GM19025 (cell line): ENCODE measurements at regions not wholly inside any gene's neighbourhood (a gene's known extent, or its start where the extent isn't known, plus 50 kb on each side); places are given as distances from the start of the nearest gene placed in this dataset.

Source experiments
- ATAC-seq: cut with Tn5 transposase; IDR thresholded peaks from one replicate; pipeline ENCODE4 v1.9.1; 2021; ENCODE audit warnings: mild to moderate bottlenecking, low read depth, moderate library complexity; ENCODE audit not compliant: unreplicated experiment

DNA sequence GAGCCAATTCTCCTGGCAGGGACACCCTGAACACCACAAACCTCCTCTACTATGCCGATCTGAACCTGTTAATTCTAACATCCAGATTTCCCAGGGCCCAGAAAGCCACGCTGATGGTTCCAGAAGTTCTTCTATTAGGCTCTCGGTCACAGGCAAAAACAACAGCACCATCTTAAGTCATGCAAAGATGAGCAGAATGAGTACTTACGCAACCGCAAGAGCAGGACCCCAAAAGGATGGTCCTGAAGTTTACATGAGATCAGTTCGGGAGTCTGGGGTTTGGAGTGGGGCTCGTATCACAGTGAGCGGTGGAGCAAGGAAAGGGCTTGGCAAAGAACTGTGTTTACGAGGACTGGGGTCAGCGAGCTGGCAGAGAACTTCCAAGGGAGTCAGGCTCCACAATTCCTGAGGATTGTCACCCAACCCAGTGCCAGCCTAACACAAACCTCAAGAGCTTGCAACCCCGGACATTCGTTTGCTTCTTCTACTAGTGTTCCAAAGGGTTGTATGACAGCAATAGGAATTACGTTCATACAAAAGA is 532.6 kb downstream of the TNS3 start:
- no peak for ATAC-seq

DNA sequence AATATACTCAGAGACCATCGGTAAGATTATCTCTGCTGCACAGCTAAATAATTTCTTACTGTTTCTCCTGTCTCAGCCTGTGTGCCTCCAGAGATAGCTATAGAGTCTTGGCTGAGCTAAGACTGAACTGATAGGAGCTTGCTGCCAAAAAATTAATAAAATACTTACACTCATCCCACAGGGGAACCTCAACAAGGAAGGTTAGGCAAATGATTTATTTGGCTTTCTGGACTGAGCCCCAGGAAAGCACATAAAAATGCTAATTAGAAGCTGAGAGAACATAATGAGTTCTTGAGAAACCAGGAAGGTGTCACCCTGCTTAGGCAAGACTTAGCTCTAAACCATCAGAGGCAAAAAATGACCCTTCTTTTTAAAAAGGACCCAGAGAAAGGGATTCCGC is 534.5 kb downstream of the TNS3 start:
- no peak for ATAC-seq

DNA sequence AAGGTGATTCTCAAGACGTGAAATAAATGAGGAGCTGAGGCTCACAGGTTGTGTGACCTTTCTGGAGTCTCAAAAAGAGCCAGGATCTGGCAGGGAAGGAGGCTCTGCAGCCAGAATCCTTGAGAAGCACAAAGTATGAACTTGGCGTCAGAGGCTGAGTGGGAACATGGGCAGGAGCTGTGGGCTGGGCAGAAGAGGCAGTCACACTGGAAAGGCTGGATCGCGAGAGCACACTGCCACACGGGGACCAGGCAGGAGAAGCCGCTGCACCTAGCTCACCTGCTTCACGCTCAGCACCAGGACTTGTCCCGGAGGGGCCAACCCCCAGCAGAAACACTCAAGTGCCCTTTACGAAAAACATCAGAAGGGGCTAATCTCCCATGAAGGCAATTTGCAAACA is 535.0 kb downstream of the TNS3 start:
- ATAC-seq = no peak

DNA sequence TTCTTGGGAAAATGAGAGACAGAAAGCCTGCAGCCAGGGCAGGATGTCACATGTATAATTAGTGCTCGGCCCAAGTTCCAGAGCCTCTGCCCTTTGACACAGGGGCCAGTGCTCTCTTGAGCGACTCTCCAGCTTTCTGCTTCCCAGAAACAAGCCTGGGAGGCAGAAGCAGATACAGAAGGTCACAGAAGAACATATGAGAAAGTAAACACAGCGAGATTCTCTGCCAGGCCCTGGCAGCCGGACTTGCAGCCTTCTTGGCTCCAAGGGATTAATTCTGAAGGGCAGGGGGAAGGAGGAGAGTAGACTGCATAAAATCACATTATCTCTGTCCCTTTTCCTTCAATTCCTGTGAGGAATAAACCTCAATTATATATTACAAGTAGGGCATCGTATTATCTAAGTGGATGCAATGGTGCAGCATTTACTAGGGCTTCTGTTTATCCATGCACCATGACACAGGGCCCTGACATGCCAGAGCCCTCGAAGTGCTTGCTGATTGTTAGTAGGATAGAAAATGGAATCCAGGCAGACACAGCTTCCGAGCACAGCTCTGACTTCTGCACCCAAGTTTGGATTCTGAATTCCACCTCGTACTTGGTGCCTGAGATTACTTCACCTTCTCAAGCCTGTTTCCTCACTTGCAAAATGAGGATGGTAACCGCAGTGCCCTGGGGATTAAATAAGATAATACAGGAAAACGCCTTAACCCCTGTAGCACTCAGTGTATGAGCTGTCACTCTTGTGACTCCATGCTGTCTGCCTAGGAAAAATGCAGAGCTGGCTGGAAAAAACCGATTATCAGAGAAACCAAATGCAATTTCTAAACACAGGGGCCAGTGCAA is 536.5 kb downstream of the TNS3 start:
- ATAC-seq = no peak

DNA sequence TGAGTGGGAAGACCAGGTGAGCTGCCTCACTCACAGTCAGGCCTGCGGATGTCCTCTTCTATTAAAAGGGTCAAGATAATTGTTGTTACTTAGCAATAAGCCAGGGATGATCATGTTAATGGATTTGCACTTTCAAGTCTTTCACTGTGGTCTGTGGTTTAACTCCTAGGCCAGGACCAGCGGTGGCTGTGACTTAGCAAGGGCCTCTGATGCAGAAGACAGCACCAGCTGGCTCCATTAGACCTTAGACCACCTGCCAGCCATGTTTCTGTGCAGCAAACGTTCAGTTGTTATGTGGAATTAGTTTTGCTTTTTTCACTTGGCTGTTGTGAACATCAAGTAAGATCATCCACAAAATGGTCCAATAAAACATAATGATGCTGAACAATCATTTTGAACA is 537.3 kb downstream of the TNS3 start:
- ATAC-seq = no peak

DNA sequence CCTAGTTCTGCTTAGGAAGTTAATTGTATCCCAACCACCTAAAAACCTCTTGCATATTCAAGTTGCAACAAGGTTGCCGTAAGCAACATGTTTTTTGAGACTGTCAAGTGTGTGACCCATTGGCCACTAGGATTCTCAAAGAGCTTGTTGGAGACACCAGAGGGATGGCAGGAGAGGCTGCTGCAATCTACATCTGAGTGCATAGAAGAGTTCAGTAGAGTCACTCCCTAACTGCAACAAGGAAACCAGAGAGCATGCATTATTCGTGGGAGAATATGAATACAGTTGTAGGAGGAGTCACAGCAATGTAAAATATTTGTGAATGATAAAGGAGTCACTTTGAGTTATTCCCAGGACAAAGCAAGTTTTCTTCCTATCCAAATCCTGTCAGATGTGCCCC is 538.6 kb downstream of the TNS3 start:
- no peak for ATAC-seq

DNA sequence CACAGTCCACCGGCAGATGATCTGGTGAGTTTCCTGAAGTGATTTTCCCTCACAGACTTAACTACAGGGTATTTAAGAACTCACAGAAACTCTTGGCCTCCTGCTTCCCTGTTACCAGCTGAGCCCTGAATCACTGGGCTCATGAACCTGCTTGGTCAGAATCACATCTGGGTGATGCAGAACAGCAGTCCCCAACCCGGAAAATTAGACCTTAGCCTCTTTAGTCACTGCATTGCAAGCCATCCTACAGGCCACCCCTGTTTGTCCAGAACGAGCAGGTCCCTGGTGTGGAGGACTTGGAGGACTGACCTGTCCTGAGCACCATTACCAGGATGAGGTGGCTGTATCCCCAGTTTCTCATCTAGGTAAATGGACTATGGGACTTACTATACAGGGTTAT is 539.2 kb downstream of the TNS3 start:
- ATAC-seq = no peak

DNA sequence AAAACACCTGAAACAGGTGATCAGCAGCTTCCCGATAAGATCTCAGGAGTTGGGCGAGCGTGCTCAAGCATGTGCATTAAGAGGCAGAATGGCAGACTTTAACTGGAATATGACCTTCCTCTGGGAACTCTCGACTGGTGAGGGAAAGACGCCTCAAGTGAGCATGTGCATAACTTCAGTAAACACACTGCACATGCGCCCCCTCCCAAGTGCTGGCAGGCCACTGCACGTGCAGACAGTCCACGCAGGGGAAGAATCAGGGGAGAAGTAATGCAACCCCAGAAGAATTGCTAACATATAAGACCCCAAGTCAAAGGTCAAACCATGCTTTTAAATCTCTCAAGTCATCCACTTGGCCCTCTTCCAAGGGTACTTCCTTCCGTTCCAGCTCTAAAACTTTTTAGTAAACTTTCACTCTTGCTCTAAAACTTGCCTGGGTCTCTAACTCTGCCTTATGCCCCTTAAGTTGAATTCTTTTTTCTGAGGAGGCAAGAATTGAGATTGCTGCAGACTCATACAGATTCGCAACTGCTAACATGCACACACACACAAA is 541.0 kb downstream of the TNS3 start:
- no peak for ATAC-seq

DNA sequence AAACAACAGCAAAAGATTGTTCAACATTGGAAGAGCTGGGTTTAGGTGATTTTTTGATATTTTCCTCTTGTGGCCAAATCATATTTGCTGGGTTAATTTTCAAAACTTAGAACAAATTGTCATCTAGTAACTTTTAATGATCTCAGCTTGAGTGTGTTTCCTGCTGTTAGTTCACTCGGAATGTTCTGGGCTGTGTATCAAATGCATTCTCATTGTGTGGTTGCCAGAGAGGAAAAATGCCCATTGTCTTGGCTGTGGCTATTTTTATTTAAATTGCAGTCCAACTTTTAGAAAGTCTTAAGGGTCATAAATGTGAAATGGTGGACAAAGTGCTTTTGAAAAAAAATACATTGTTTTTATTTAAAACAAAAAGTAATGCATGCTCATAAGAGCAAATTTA is 542.0 kb downstream of the TNS3 start:
- ATAC-seq = no peak

DNA sequence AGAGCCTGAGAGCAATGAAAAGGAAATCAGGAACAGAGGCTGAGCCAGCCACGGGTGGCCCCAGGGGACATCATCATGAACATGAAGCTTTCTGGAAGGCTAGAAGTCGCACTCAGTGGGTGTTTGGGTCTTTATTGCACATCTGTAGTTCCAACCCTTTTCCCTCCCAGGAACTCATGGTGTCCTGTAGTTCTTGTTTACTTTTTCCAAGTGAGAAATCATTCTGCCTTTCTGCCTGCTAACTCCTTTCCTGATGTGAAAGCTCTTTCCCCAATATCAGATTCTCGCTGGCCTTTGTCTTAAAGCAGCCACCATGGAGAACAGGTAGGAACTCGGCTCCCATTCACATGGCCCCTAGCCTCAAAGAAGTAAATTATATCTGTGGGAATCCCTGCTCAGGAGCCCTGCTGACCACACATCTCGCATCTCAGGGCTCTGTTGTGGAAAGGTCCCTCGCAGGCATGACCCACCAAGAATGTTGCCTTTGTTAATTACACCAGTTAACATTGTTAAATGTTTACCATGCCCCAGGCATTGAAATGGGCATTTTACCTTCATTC is 542.7 kb downstream of the TNS3 start:
- no peak for ATAC-seq

DNA sequence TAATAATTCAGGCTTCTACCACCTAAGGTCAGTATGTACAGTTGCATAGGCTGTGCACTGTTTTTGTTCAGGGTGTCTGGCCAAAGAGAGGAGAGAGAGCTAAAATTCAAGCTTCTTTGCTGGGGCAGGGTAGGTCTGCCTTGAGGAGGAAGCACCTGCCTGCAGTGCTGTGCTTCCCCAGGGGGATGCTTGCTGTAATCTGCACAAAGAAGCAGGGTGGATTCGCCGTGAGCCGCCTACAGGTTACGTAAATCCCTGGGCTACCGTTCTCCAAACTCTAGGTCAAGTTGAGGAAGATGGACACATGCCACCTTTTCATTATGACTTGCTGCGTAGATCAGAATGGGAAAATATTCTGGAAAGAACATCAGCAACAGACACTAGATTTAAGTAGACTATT is 543.3 kb downstream of the TNS3 start:
- no peak for ATAC-seq

DNA sequence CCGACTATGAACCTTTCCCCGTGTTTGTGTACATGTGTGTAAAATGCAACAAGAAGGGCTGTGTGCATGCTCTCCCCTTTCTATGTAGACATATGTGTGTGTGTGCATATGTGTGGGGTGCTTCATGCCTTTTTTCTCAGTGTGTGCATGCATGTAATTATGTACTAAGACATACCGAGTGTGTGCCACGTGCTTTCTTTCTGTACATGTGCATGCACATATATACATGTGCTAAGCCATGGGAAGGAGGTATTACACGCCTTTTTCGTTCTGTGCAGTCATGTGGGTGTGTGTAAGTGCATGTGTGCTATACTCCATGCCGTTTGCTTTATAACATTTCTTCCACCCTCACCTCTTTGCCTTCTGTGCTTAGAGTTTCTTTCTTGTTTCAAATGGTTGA is 544.3 kb downstream of the TNS3 start:
- no peak for ATAC-seq

DNA sequence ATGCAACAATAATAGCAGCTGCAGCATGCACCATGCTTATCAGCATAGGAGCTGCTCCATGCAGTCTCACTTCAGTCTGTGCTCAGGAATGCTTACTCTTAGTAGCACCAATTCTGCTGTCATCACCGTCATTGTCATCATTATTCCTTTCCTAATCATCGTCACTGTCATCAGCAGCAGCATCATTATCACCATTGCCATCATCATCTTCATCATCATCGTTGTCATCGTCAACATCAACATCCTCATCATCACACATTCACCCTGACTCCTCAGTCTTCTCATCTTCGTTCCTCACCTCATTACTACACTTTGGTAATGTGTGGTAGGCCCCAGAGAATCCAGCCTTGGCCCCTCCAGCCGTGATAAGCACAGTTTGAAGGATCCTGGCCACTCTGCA is 545.0 kb downstream of the TNS3 start:
- no peak for ATAC-seq

DNA sequence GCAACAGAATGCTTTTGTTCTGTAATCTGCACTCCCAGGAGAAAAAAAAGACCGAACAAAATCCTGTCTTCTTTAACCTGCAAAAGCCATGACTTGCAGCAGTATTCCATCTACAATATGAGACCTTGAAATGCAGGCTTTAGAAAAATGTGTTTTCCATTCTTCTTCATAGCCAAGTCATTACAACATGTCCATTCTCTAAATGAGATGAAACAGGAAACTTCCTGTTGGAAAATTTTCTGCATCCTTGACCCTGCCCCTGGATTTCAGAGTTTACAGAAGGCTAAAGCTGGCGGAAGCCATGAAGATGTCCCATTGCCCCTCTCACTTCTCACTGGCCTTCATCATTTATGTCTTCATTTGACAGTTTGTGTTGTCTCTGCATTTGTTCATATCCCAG is 546.4 kb downstream of the TNS3 start:
- ATAC-seq = no peak

DNA sequence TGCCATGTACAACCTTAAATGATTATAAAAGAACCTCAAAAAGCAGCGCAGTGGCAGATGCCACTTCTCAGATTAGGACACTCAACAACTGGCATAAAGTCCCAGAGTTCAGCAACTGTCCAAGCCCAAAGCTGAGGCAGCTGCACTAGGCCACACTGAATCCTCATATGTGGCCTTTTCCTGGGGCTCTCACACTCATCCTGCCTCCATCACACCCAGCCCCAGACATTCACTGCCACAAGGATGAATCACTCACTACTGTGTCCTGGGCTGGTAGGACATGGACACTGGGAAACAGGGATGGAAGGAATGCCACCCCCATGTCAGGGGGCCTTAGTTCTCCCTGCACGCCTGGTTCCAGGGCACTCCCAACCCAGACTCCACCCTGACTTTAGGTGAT is 547.7 kb downstream of the TNS3 start:
- ATAC-seq = no peak

DNA sequence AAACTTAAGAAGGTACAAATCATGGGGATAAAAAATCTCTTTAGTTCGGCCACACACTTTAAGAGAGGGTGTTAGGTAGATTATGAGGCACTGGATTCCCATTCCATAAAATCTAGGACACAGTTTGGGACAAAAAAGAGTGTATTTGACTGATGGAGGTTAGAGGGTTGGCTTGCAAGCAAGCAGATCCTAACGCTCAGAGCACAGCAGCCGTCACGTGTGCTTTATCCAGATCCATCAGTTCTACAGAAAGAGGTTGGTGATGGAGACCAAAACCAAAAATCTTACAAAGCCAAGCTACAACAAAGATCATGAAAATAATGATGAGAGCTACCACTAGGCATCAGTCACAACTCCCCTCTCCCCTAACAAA is 549.4 kb downstream of the TNS3 start:
- no peak for ATAC-seq

DNA sequence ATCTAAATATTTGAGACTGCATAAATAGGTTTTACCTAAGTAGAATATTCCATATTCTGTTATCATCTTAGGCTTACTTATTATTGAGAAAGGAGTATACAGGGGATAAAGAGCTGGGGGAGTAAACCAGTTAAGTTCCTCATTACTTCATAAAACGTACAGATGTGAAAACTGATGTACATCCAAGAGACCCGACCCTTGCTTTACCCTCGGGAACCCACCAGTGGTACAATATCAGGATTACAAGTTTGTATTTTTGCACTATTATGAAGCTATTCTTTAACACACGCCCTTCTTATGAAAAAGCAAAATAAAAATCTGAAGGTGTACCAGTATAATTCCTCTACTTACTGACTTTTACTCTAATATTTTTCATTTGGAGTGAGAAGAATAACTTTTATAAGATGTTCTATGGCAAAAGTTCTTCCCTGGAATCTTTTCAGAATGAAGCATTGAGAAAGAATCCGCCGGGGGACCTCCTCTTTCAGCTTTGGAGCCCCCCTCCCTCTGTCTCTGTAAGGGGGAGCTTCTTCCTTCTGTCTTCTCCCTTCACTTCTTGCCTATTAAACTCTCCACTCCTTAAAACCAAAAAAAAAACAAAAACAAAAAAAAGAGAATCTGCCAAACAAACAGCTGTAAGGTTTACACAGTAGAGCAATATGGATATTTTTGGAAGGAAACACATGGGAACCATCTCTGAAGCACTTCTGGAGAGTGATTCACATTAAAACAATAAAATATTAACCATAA is 550.0 kb downstream of the TNS3 start:
- no peak for ATAC-seq

DNA sequence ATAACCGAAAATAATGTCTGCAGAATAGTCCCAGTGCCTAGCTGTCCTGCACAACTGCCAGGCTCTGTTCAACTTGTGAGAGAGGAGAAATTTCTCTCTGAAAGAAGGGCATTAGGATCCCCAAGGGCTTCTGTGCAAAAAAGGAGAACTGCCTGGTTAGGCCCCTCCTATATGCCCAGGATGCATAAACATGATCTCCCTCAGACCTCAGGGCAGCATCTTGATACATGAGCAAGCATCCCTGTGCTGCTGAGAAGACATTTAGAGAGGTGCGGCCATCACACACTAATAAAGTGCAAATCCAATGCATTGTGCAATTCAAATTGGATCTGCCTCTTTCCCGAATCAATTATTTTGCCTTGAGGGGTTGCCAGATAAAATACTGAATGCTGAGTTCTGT is 553.6 kb downstream of the TNS3 start:
- no peak for ATAC-seq

DNA sequence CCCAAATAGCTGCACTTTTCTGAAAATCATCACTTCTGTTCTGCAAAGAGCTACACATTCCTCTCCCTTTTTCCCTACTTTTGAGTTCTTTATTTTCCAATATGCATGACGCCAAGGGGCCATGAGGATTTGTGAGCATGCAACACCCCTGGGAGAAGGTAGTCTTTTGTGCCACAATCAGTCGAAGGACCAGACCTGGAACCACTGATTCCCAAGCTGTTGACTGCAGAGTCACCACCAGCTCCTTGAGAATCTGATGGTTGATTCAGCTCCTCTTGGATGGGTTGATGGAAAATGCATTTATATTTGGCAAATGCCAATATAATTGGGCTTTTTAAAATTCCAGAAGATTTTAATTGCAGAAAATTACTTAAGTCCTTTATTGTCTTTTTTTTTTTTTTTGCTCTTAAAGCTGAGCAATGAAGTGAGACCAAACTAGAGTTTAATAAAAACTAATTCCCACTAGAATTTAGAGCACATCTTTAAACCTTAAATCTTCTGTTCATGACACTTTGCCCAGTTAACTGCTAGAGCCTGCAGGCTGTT is 554.1 kb downstream of the TNS3 start:
- ATAC-seq = no peak

DNA sequence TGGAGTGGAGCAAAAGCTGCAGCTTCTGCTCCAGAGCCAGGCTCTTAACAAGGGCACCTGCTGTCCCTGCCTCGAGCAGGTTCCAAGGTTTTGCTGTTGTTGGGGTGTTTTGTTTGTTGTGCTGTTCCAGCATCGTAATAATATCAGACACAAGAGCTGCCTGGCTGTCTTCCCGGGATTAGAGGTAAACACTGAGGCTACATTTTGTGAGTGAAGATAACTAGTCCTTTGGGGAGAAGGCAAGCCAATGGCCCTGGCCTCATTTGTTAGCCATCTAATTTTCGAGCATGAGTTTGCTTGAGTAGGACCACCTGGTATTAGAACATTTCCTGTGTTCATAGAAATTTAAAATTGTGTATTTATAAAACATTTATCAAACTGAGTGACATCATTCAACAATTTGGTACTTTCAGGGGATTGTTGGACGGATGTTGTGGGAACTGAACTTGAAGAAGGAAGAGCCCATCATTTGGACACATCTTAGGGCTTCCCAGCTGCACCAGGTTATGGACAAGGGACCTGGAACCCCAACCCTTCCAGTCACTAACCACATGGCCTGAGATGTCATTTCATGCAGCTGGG is 555.0 kb downstream of the TNS3 start:
- ATAC-seq = no peak

DNA sequence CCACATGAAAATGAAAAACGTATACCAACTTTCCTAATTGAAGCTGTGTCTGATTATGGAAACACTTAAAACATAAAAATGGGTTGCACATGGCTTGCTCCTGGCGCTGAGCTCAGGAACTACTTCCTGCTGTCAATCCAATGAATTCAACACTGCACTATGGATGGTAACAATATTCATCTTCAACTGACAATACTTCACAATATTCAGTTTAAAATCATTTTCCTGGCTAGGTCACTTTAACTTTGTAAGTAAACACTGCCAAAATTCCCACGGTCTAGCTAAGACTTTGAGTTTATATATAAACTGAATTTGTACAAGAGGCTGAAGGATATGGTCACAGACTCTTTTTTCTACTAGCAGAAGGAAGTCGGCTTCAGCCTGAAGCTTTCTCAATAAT is 556.9 kb downstream of the TNS3 start:
- no peak for ATAC-seq
